Mammary epithelial cell (primary cell): ENCODE measurements at regions not wholly inside any gene's neighbourhood (a gene's known extent, or its start where the extent isn't known, plus 50 kb on each side); places are given as distances from the start of the nearest gene placed in this dataset.

Experiments
- CTCF ChIP-seq, 2 donors: IDR thresholded peaks in 1 of 2; conservative IDR thresholded peaks in 1 of 2; 2 replicates each; pipeline ENCODE4 v1.5.1; 2011 to 2012; ENCODE audit warnings: inconsistent platforms in 2 of 2, low read length in 2 of 2, mild to moderate bottlenecking in 2 of 2, control low read depth in 1 of 2, low read depth in 1 of 2; ENCODE audit not compliant: insufficient read depth in 1 of 2; ENCODE audit errors: extremely low read depth in 1 of 2
- EZH2 ChIP-seq: IDR thresholded peaks from 2 replicates; pipeline ENCODE4 v1.6.1; 2012; ENCODE audit warnings: low read length, inconsistent platforms, borderline replicate concordance

GRCh38 chr12:42024495-42024830 is 120.2 kb downstream of the GXYLT1 start:
- TF ChIP-seq CTCF (conservative IDR thresholded peaks at IDR 0.05 in 1 of 2, IDR thresholded peaks at IDR 0.05 in 1 of 2; ENCODE audit: extremely low read depth in 1 of 2, insufficient read depth in 1 of 2, low read depth in 1 of 2, low read length in 2 of 2) (no peak), EZH2 (no peak)
